Bronchial epithelial cell (primary cell): ENCODE measurements at regions not wholly inside any gene's neighbourhood (a gene's known extent, or its start where the extent isn't known, plus 50 kb on each side); places are given as distances from the start of the nearest gene placed in this dataset.
"Not testable (repeated sequence)": the region's sequence is repeated elsewhere in the genome, so short reads cannot be mapped to it uniquely, and the experiment has no call there.

Experiments used
- DNase-seq: peaks from one replicate; pipeline ENCODE4 v3.0.0-alpha.2; 2010; ENCODE audit warnings: low read depth
- FAIRE-seq: peaks from 2 replicates; lab custom pipeline; 2011; peaks lifted over from hg19 to GRCh38; lab: Jason Lieb, UNC
- H3K27me3 ChIP-seq: 2 replicates; pipeline ENCODE4 v1.5.1; 2011; ENCODE audit warnings: low read length; ENCODE audit not compliant: control insufficient read depth, insufficient read depth
- H3K36me3 ChIP-seq: 2 replicates; pipeline ENCODE4 v1.5.1; 2011; ENCODE audit warnings: low read length; ENCODE audit not compliant: control insufficient read depth, insufficient read depth
- H3K4me3 ChIP-seq: 2 replicates; pipeline ENCODE4 v1.5.1; 2011; ENCODE audit warnings: mild to moderate bottlenecking, low read depth, low read length, control low read depth

- FAIRE-seq, H3K36me3 ChIP-seq, H3K27me3 ChIP-seq, H3K4me3 ChIP-seq, DNase-seq: not testable (repeated sequence)
Measured at GRCh38 chr7:65193334-65194058, 180.2 kb upstream of the ZNF92 start.

GRCh38 chr7:65177041-65177440 is 170.6 kb upstream of the ERV3-1 start:
- not testable (repeated sequence) for DNase-seq, FAIRE-seq, H3K4me3 ChIP-seq, H3K36me3 ChIP-seq, H3K27me3 ChIP-seq

- H3K36me3 ChIP-seq, DNase-seq, H3K27me3 ChIP-seq, H3K4me3 ChIP-seq, FAIRE-seq: not testable (repeated sequence)
Measured at GRCh38 chr7:65150105-65150504, 143.6 kb upstream of the ERV3-1 start.

- not testable (repeated sequence) for H3K27me3 ChIP-seq, DNase-seq, FAIRE-seq, H3K36me3 ChIP-seq, H3K4me3 ChIP-seq
Measured at GRCh38 chr7:65146118-65146914, 139.8 kb upstream of the ERV3-1 start.

- not testable (repeated sequence) for H3K27me3 ChIP-seq, DNase-seq, FAIRE-seq, H3K36me3 ChIP-seq, H3K4me3 ChIP-seq
Measured at GRCh38 chr7:65145710-65146109, 139.2 kb upstream of the ERV3-1 start.

GRCh38 chr7:65145008-65145407 is 138.5 kb upstream of the ERV3-1 start:
- not testable (repeated sequence) for H3K36me3 ChIP-seq, DNase-seq, H3K4me3 ChIP-seq, FAIRE-seq, H3K27me3 ChIP-seq

- not testable (repeated sequence) for H3K27me3 ChIP-seq, FAIRE-seq, DNase-seq, H3K4me3 ChIP-seq, H3K36me3 ChIP-seq
Measured at GRCh38 chr7:65144557-65144956, 138.1 kb upstream of the ERV3-1 start.

- FAIRE-seq, H3K4me3 ChIP-seq, DNase-seq, H3K36me3 ChIP-seq, H3K27me3 ChIP-seq: not testable (repeated sequence)
Measured at GRCh38 chr7:65144119-65144518, 137.6 kb upstream of the ERV3-1 start.

- not testable (repeated sequence) for FAIRE-seq, H3K27me3 ChIP-seq, H3K36me3 ChIP-seq, DNase-seq, H3K4me3 ChIP-seq
Measured at GRCh38 chr7:65141894-65142293, 135.4 kb upstream of the ERV3-1 start.

- not testable (repeated sequence) for FAIRE-seq, DNase-seq, H3K4me3 ChIP-seq, H3K27me3 ChIP-seq, H3K36me3 ChIP-seq
Measured at GRCh38 chr7:65141405-65141778, 134.9 kb upstream of the ERV3-1 start.

DNA sequence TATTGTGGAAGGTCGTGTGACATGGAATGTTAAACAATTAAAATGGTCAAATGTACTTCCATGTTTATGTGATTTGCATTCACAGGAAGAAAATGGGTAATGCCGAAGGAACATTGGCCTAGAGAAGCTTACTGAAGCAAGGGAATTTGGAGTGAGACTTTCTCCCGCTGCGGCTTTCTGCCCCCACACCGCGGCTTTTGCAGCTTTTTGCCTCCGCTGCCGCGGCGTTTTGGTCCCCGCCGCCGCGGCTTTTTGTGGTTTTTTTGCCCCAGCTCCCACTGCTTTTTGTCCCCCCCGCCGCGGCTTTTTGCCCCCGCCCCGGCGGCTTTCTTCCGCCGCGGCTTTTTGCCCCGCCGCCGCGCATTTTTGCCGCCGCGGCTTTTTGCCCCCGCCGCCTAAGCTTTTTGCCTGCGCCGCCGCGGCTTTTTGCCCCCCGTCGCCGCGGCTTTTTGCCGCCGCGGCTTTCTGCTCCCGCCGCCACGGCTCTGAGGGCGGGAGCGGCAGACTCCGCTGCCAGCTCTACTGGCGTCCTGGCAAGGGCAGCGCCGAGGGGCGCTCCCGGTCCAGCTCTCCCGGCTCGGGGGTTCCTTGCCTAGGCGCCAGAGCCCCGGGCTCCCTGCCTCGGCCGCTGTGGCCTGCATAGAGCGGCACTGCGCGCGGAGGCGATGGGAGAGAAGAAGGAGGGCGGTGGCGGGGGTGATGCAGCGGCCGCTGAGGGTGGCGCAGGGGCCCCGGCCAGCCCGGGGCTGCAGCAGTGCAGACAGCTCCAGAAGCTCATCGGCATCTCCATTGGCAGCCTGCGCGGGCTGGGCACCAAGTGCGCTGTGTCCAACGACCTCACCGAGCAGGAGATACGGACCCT is 134.3 kb upstream of the ERV3-1 start:
- not testable (repeated sequence) for FAIRE-seq

GRCh38 chr7:65136850-65137249 is 130.4 kb upstream of the ERV3-1 start:
- DNase-seq, FAIRE-seq, H3K36me3 ChIP-seq, H3K27me3 ChIP-seq, H3K4me3 ChIP-seq: not testable (repeated sequence)

More for the DNA sequence above, 134.3 kb upstream of the ERV3-1 start:
- not testable (repeated sequence) for H3K4me3 ChIP-seq, H3K27me3 ChIP-seq, DNase-seq, H3K36me3 ChIP-seq

DNA sequence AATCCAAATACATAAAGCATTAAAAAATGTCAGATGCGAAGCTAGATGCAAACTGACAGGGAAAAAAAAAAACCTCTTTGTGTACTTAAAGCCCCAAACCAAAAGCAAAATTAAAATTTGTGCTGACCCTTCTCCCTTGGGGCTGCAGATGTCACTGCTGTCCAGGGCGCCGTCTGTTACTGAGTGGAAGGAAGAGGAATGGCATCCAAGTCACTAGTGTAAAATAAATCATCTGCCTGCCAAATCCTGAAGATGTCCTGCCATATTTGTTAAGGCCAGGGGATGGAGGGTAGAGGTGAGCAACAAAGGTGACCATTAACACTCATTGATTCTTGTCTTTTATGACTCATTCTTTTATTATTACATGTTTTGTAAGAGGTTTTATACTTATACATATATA is 126.6 kb upstream of the ERV3-1 start:
- not testable (repeated sequence) for H3K27me3 ChIP-seq, H3K36me3 ChIP-seq, FAIRE-seq, DNase-seq, H3K4me3 ChIP-seq

DNA sequence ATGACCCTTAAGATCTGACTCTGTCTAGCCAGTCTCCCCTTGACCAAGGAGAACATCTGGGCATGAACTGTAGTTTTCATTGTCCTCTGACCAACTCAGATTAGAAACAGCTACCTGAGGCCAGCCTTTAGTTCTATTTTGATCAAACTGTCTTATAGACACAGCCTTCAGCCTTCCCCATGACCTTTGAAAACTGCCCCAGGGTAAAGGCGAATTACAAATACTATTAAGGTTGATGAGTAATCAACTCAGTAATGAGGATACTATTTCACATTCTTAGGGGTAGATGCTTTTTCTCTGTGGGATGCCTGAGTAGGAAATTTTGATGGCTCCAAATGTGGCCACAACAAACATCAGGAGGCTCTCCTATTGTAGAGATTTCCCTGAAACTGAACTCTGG is 125.8 kb upstream of the ERV3-1 start:
- H3K36me3 ChIP-seq, H3K4me3 ChIP-seq, DNase-seq, H3K27me3 ChIP-seq, FAIRE-seq: not testable (repeated sequence)
